ACHN (cell line): ENCODE measurements at regions not wholly inside any gene's neighbourhood (a gene's known extent, or its start where the extent isn't known, plus 50 kb on each side); places are given as distances from the start of the nearest gene placed in this dataset.
"Not testable (repeated sequence)": the region's sequence is repeated elsewhere in the genome, so short reads cannot be mapped to it uniquely, and the experiment has no call there.

Experiments
- DNase-seq: peaks from one replicate; pipeline ENCODE4 v3.0.0-alpha.2; 2015
- in situ Hi-C: cut with HindIII; loops from 2 replicates; pipeline ENCODE4 v1.10.0; 2017; ENCODE audit warnings: low sequenced_read_pairs, low pct_ligation_motif_present, low pct_unique_long_range_greater_than_20kb

DNA sequence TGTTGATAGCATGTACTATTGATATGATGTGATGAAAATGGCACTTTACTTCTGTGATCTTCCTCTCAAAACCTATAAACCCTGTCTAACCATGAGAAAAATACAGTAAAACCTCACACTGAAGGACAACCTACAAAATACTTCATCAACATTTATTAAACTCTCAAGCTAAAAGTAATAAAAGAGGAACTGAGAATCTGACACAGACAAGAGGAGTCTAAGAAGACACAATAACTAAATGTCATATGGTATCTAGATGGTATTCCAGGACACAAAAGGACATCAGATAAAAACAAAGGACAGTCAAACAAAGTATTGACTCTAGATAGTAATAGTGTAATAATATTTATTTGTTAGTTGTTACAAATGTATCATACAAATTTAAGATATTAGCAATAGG lies 655.3 kb downstream of the SH3BGRL start:
- in situ Hi-C loops, result no loop called here
- DNase-seq, result no peak

DNA sequence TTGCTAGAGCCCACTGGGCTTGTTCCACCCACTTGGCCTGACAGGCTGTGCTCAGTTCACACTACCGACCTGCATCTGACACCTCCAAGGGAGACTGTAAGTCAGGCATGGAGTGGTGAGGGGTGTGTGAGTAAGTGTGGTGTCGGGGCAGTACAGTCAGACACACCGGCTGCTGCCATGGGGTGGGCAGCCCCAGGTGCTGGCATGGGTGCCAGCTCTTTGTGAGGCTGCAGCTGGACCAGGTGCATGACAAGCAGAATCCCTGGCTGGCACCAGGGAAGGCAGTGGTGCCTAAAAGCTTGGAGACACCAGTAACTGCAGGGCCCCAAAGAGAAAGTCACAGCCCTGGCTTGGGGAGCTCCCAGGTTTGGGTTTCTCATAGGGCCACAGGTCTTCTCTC lies 665.0 kb downstream of the SH3BGRL start:
- DNase-seq, result no peak
- in situ Hi-C loops, result no loop called here

DNA sequence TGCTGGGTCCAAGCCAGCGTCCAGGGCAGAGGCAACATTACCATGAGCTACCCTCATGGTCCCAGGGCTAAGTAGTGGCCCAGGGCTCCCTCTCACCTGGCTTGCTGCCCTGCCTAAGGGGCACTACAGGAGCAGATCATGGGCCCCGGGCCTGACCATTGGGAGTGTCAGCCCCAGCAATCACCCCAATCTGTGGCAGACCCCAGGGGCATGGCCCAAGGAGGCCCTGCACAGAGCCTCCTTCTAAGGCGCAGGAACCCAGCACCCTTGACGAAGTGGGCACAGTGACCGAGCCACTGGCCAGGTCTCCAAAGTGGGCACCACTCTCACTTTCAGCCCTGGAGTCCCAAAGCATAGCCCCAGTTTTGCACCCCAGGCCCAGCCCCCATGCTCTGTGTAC lies 667.1 kb downstream of the SH3BGRL start:
- no peak for DNase-seq
- in situ Hi-C loops, result no loop called here

GRCh38 chrX:81874807-81875206 lies 672.9 kb downstream of the SH3BGRL start:
- in situ Hi-C loops, result no loop called here

DNA sequence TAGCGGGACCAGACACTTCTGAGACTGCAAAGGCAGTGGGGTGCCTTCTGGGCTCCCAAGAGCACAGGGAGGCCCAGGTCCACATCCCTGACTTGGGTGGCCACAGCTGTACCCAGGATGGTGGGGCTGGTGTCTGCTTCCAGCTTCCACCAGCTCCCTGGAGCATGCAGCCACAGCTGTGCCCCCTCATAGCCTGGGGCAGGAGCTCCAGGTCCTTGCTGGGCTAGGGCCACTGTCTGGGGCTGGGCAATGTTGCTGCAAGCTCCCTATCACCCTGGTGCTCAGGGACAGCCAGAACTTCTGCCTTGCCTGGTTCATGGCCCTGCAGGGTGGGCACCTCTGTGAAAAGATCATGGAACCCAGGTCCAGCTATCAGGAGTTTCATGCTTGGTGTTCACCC lies 673.9 kb downstream of the SH3BGRL start:
- in situ Hi-C loops, result no loop called here
- no peak for DNase-seq

More at GRCh38 chrX:81874807-81875206, 672.9 kb downstream of the SH3BGRL start:
- DNase-seq, result no peak

- in situ Hi-C loops, result no loop called here
- DNase-seq, result no peak
These were observed 674.5 kb downstream of the SH3BGRL start for GRCh38 chrX:81876437-81876836.

- DNase-seq, result no peak
- in situ Hi-C loops, result no loop called here
These were observed 688.6 kb downstream of the SH3BGRL start for GRCh38 chrX:81890521-81890920.

- DNase-seq, result no peak
- in situ Hi-C loops, result no loop called here
These were observed 698.6 kb downstream of the SH3BGRL start for GRCh38 chrX:81900522-81900921.

- DNase-seq, result no peak
These were observed 723.9 kb downstream of the SH3BGRL start for GRCh38 chrX:81925812-81926211.

DNA sequence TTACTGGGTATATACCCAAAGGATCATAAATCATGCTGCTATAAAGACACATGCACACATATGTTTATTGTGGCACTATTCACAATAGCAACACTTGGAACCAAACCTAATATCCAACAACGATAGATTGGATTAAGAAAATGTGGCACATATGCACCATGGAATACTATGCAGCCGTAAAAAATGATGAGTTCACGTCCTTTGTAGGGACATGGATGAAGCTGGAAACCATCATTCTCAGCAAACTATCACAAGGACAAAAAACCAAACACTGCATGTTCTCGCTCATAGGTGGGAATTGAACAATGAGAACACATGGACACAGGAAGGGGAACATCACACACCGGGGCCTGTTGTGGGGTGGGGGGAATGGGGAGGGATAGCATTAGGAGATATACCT lies 744.0 kb downstream of the SH3BGRL start:
- in situ Hi-C loops, DNase-seq: not testable (repeated sequence)

More at GRCh38 chrX:81925812-81926211, 723.9 kb downstream of the SH3BGRL start:
- in situ Hi-C loops, result no loop called here

DNA sequence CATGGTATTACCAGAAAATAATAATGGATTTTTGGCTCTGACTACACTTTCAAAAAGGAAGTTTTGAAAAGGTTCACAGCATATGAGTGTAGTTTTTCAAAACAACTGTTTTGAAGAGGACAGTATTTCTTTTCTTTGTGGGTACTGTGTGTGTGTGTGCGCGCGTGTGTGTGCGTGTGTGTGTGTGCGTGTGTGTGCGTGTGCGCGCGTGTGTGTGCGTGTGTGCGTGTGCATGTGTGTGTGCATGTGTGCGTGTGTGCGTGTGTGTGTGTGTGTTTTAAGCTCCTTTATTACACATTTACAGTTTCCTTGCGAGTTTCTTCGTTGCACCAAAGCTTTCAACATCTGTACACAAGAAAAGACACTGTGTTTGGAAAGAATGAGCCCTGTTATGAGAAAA lies 755.4 kb downstream of the SH3BGRL start:
- in situ Hi-C loops, result no loop called here

DNA sequence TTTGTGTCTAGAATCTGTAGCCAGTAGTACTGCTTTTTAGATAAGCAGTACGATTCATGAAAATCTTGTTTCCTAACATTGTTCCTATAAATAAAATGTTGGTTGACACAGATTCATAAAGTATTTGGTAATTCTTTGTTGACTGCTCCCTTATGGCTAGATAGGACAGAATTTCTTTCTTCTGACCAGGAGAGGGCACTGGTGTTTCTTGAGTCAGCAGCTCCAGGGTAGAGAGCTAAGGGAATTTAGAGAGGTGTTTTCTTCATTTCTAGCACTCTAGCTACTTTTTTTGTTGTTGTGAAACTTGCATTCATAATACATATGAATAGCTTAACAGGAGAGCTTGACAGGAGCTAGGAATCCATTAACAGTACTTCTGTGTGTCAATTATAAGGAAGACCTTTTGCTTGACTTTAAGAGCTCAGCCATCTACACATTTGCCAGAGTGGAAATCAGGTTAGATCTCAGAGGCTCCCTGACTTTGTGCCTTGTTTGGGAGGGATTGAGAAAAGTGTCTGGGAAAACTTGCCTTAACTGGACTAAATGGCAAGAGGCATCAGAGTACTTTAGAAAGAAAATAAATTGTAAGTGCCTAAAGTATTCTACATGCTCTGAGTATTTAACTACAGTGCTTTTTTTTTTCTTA lies 756.1 kb downstream of the SH3BGRL start:
- peak; percentile 17 for DNase-seq
- in situ Hi-C loops, result no loop called here

More for the DNA sequence above, 755.4 kb downstream of the SH3BGRL start:
- no peak for DNase-seq

DNA sequence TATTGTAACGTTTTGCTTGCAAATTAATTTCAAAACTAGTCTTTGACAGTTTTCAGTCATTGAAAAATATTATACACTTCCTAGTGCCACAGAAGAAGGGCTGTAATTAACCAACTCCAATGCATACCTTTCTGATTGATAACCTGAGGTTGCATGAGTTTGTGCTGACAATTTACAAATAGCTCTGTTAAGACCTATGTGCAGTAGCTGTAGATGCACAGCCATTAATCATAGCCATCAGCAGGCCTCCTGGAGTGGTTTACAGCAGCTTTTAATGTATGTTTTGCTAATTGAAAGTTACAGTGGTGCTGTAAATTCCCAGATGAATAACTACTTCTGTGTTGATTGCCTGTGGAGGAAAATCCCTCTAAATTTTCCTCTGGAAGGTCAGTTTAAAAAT lies 758.1 kb downstream of the SH3BGRL start:
- DNase-seq, result no peak
- in situ Hi-C loops, result no loop called here

- in situ Hi-C loops, DNase-seq: not testable (repeated sequence)
These were observed 772.5 kb downstream of the SH3BGRL start for GRCh38 chrX:81974413-81974812.

DNA sequence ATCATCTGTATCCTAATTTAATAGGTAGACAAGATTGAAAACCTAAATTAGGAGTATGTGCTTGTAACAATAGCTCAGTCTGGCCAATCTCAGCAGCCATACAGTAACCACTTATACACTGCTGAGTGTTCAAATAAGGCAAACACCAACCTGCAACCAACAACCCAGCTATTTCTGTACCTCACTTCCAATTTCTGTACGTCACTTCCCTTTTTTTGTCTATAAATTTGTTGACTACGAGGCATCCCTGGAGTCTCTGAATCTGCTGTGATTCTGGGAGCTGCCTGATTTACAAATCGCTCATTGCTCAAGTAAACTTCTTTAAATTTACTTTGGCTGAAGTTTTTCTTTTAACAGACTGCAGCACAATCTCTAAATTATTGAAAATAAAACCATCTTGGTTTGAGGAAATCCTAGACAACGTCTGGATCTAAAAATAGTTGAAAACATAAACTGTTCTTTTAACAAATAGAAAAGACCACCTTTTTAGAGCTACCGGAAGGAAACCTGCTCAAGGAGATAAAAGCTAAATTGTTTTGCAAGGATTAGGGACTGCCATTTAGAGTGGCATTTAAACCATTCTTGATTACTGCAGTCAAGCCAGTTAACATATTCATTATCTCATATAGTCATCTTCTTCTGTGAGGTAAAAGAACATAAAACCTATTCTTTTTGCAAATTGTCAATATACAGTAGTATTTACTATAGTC lies 778.1 kb downstream of the SH3BGRL start:
- no peak for DNase-seq
- in situ Hi-C loops, result no loop called here

- in situ Hi-C loops, DNase-seq: not testable (repeated sequence)
These were observed 785.3 kb downstream of the SH3BGRL start for GRCh38 chrX:81987217-81987616.

GRCh38 chrX:81996166-81996565 lies 794.3 kb downstream of the SH3BGRL start:
- no peak for DNase-seq
- in situ Hi-C loops, result no loop called here

DNA sequence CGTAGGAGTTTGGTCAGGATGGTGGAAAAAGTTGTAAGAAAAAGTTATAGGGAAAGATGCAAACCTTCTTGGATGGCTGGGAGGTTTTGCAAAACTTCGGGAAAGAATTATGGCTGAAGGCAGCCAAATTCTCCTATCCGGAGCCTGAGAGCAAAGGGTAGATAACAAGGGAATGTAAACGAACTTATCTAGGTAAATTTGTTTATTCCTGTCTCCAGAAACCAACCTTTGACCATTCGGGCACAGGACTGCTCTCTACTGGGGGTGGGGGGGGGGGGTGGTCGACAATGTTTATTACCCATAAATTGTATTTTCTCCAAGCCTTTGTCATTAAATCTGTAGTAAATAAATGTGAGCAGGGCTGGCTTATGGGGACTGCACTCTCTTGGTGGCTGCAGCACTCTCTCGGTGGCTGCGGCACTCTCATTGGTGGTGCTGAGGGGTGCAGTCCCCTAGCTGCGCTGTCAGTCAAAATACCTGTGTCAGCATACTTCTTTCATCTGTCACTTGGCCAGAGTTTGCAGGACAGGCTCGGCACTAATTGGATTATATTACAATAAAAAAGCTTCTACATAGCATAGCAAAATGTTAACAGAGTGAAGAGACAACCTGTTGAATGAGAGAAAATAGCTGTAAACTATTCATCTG lies 827.8 kb downstream of the SH3BGRL start:
- in situ Hi-C loops, result no loop called here
- DNase-seq, result no peak

GRCh38 chrX:82031250-82031649 lies 829.3 kb downstream of the SH3BGRL start:
- in situ Hi-C loops, result no loop called here
- DNase-seq, result no peak

DNA sequence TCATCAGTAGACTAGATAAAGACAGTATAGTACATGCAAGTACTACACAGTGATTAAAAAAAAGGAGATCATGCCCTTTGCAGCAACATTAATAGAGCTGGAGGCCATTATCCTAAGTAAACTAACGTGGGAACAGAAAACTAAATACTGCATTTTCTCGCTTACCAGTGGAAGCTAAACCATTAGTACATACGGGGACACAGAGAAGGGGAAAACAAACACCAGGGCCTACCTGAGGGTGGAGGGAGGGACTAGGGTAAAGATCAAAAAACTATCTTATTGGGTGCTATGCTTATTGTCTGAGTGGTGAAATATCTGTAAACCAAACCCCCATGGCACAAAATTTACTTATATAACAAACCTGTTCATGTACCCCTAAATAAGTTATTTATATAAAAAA lies 836.9 kb downstream of the SH3BGRL start:
- in situ Hi-C loops, result no loop called here
- no peak for DNase-seq
